GM18951 (cell line): ENCODE measurements at regions not wholly inside any gene's neighbourhood (a gene's known extent, or its start where the extent isn't known, plus 50 kb on each side); places are given as distances from the start of the nearest gene placed in this dataset.

Experiments used
- POLR2A ChIP-seq: IDR thresholded peaks from 4 replicates; pipeline ENCODE4 v1.6.1; 2011; ENCODE audit warnings: mild to moderate bottlenecking; ENCODE audit not compliant: insufficient read length, insufficient read depth; ENCODE audit errors: extremely low read depth
- in situ Hi-C: fragments of 300-500 bp; cut with MboI; formaldehyde crosslinking; loops from one replicate; pipeline ENCODE4 v1.12.0; 2022; ENCODE audit warnings: low sequenced_read_pairs, mixed read lengths, inconsistent platforms; ENCODE audit not compliant: unreplicated experiment

- in situ Hi-C loops: no loop called here
- no peak for TF ChIP-seq POLR2A
Measured at GRCh38 chr11:10358696-10359095, 53.8 kb downstream of the ADM start.

GRCh38 chr11:10359171-10359570 is 54.3 kb downstream of the ADM start:
- TF ChIP-seq POLR2A: no peak
- in situ Hi-C loops: no loop called here

GRCh38 chr11:10360835-10361234 is 56.0 kb downstream of the ADM start:
- no peak for TF ChIP-seq POLR2A
- in situ Hi-C loops: no loop called here

GRCh38 chr11:10365045-10365444 is 60.2 kb downstream of the ADM start:
- in situ Hi-C loops: no loop called here
- no peak for TF ChIP-seq POLR2A

GRCh38 chr11:10366568-10367331 is 61.9 kb downstream of the ADM start:
- no peak for TF ChIP-seq POLR2A
- in situ Hi-C loops: no loop called here

- in situ Hi-C loops: no loop called here
- no peak for TF ChIP-seq POLR2A
Measured at GRCh38 chr11:10371926-10372641, 67.2 kb downstream of the ADM start.

- TF ChIP-seq POLR2A: no peak
- in situ Hi-C loops: no loop called here
Measured at GRCh38 chr11:10373340-10373739, 68.5 kb downstream of the ADM start.

GRCh38 chr11:10373929-10374328 is 69.1 kb downstream of the ADM start:
- in situ Hi-C loops: no loop called here
- TF ChIP-seq POLR2A: no peak

- in situ Hi-C loops: no loop called here
- TF ChIP-seq POLR2A: no peak
Measured at GRCh38 chr11:10374386-10374785, 69.5 kb downstream of the ADM start.

- in situ Hi-C loops: no loop called here
- no peak for TF ChIP-seq POLR2A
Measured at GRCh38 chr11:10375280-10375971, 70.6 kb downstream of the ADM start.

- no peak for TF ChIP-seq POLR2A
- in situ Hi-C loops: no loop called here
Measured at GRCh38 chr11:10376061-10376460, 71.2 kb downstream of the ADM start.

GRCh38 chr11:10377183-10377582 is 72.3 kb downstream of the ADM start:
- no peak for TF ChIP-seq POLR2A
- in situ Hi-C loops: no loop called here

- in situ Hi-C loops: no loop called here
Measured at GRCh38 chr11:10378362-10378761, 73.5 kb downstream of the ADM start.

More at GRCh38 chr11:10378362-10378761, 73.5 kb downstream of the ADM start:
- TF ChIP-seq POLR2A: no peak
